ENCODE measurements at regions not wholly inside any gene's neighbourhood (a gene's known extent, or its start where the extent isn't known, plus 50 kb on each side); places are given as distances from the start of the nearest gene placed in this dataset.

DNA sequence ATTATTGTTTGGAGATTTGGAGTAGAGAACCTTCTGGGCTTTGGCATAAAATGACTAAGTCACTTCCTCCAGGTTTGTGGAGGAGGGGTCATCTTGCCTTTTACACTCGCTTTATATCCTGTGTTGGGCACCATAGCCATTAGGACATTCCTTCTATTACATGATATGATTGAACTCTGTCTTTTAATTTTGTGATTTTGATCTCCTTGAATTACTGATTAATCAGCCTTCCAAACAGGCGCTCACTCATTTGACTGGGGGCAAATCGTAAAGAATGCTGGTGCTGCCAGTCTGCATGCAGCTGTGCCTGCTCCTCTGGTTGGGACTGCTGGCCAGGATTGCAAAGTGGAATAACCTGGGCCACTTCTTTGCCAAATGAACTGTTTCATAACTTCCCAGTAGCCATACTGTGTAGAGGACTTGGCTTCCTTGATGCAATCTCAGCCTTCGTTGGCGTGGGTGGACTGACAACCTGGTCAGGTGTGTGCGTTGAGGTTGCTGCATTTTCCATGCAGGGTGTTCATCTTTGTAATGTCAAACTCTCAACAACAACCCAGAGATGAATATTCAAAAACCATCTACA is 65.9 kb upstream of the RAB11FIP2 start:
- peaks cover 53% of the 10 kb centered on the region for H3K4me1 Mint-ChIP-seq
- TF ChIP-seq CTCF (IDR thresholded peaks at IDR 0.05; ENCODE audit: unreplicated experiment in 3 of 3): no peak
- no peaks in the 10 kb centered on the region for H3K36me3 Mint-ChIP-seq (ENCODE audit: low read depth)
- no peaks in the 10 kb centered on the region for H3K9me3 Mint-ChIP-seq
- H3K4me3 Mint-ChIP-seq: no peak overlapping the region
- H3K27me3 Mint-ChIP-seq (ENCODE audit: low read depth): no peaks in the 10 kb centered on the region
- peak overlapping the region; percentile 27 to 70 (median 30) for H3K27ac Mint-ChIP-seq

- H3K27ac Mint-ChIP-seq: peak overlapping the region in 1 of 3 experiments; percentile 51
- TF ChIP-seq CTCF (IDR thresholded peaks at IDR 0.05; ENCODE audit: unreplicated experiment in 3 of 3): no peak
- H3K36me3 Mint-ChIP-seq (ENCODE audit: low read depth): no peaks in the 10 kb centered on the region
- H3K9me3 Mint-ChIP-seq: no peaks in the 10 kb centered on the region
- H3K4me1 Mint-ChIP-seq: peaks cover 35% of the 10 kb centered on the region
- H3K27me3 Mint-ChIP-seq (ENCODE audit: low read depth): no peaks in the 10 kb centered on the region
- H3K4me3 Mint-ChIP-seq: no peak overlapping the region
These were observed 64.0 kb upstream of the RAB11FIP2 start for GRCh38 chr10:118110750-118111149.

- Mint-ChIP-seq H3K27ac (peak overlapping the region; percentile 52 to 78 (median 57)), H3K4me3 (peak overlapping the region; percentile 28 to 52 (median 46)), H3K27me3 (ENCODE audit: low read depth) (no peaks in the 10 kb centered on the region), H3K36me3 (ENCODE audit: low read depth) (no peaks in the 10 kb centered on the region), H3K9me3 (no peaks in the 10 kb centered on the region), H3K4me1 (peaks cover 26% of the 10 kb centered on the region)
- TF ChIP-seq CTCF (IDR thresholded peaks at IDR 0.05; ENCODE audit: unreplicated experiment in 3 of 3): no peak
These were observed 61.7 kb upstream of the RAB11FIP2 start for GRCh38 chr10:118108194-118109026.

GRCh38 chr10:118107541-118107940 is 60.8 kb upstream of the RAB11FIP2 start:
- H3K4me1 Mint-ChIP-seq: peaks cover 23% of the 10 kb centered on the region
- peak overlapping the region in 1 of 3 experiments; percentile 57 for H3K27ac Mint-ChIP-seq
- H3K36me3 Mint-ChIP-seq (ENCODE audit: low read depth): no peaks in the 10 kb centered on the region
- no peaks in the 10 kb centered on the region for H3K9me3 Mint-ChIP-seq
- TF ChIP-seq CTCF (IDR thresholded peaks at IDR 0.05; ENCODE audit: unreplicated experiment in 3 of 3): no peak
- no peaks in the 10 kb centered on the region for H3K27me3 Mint-ChIP-seq (ENCODE audit: low read depth)
- no peak overlapping the region for H3K4me3 Mint-ChIP-seq

DNA sequence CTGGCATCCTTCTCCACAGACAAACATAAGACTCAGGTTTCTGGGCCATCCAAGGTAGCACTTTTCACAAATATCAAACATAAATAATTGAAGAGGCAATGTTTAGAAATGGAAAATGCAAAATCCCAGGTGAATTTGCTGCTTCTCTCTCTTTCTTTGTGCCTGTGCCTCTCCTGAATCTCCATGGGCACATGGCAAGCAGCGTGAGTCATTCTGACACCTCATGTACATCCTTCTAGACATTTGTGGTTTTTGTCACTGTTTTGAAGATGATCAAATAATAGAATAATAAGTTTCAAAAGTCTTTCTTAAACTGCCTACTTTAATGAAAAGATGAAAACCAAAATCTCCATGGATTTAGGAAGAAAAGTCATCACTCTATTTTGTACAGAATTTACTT is 60.3 kb upstream of the RAB11FIP2 start:
- Mint-ChIP-seq H3K4me1 (peaks cover 23% of the 10 kb centered on the region), H3K27me3 (ENCODE audit: low read depth) (no peaks in the 10 kb centered on the region), H3K9me3 (no peaks in the 10 kb centered on the region), H3K36me3 (ENCODE audit: low read depth) (no peaks in the 10 kb centered on the region), H3K4me3 (no peak overlapping the region), H3K27ac (no peak overlapping the region)
- TF ChIP-seq CTCF (IDR thresholded peaks at IDR 0.05; ENCODE audit: unreplicated experiment in 3 of 3): no peak

Measured in nephron (organoid).